ENCODE measurements at regions not wholly inside any gene's neighbourhood (a gene's known extent, or its start where the extent isn't known, plus 50 kb on each side); places are given as distances from the start of the nearest gene placed in this dataset.
"Not testable (repeated sequence)": the region's sequence is repeated elsewhere in the genome, so short reads cannot be mapped to it uniquely, and the experiment has no call there.

GRCh38 chr17:51474764-51475163 is 214.4 kb downstream of the UTP18 start:
- no peaks in the 10 kb centered on the region for H3K4me1 ChIP-seq
- intact Hi-C loops (cut with DNase I; ENCODE audit: low total_unique reads) = no loop called here
- no peak overlapping the region for H3K4me3 ChIP-seq
- H3K9me3 ChIP-seq = peaks cover 0 to 4% (median 0%) of the 10 kb centered on the region in 8 donors
- H3K27ac ChIP-seq = no peak overlapping the region
- 53 to 66% (median 60%) methylated on average over 4 of the region's 4 CpGs for WGBS, 5 donors
- no peak for DNase-seq
- no peaks in the 10 kb centered on the region for H3K36me3 ChIP-seq
- H3K27me3 ChIP-seq (replicated peaks in 1 of 7) = peaks cover 0 to 44% (median 0%) of the 10 kb centered on the region in 7 donors
- TF ChIP-seq, protein P1, sequence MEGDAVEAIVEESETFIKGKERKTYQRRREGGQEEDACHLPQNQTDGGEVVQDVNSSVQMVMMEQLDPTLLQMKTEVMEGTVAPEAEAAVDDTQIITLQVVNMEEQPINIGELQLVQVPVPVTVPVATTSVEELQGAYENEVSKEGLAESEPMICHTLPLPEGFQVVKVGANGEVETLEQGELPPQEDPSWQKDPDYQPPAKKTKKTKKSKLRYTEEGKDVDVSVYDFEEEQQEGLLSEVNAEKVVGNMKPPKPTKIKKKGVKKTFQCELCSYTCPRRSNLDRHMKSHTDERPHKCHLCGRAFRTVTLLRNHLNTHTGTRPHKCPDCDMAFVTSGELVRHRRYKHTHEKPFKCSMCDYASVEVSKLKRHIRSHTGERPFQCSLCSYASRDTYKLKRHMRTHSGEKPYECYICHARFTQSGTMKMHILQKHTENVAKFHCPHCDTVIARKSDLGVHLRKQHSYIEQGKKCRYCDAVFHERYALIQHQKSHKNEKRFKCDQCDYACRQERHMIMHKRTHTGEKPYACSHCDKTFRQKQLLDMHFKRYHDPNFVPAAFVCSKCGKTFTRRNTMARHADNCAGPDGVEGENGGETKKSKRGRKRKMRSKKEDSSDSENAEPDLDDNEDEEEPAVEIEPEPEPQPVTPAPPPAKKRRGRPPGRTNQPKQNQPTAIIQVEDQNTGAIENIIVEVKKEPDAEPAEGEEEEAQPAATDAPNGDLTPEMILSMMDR (IDR thresholded peaks at IDR 0.05 in 8 of 11, conservative IDR thresholded peaks at IDR 0.05 in 3 of 11) = no peak
- TF ChIP-seq POLR2A (IDR thresholded peaks at IDR 0.05) = no peak
- TF ChIP-seq POLR2AphosphoS5 (IDR thresholded peaks at IDR 0.05) = no peak

DNA sequence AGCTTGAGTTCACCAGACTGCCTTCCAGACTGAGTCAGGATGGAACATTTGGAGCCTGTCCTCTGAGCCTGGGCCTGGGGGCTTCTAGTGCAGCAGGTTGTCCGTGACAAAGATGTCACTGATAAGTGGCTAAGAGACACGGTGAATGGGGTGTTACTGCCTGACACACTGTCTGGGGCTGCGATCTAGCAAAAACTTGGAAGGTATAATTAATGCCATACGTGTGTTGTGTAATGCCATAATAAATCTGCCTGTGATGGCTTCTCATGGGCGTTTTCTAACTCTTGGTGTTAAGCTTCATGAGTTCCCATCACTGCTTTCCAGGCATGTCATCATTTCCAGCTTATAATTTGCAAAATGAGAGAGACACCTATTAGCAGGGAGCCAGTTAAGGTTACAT is 215.4 kb downstream of the UTP18 start:
- no peaks in the 10 kb centered on the region for H3K36me3 ChIP-seq
- TF ChIP-seq POLR2AphosphoS5 (IDR thresholded peaks at IDR 0.05) (no peak), POLR2A (IDR thresholded peaks at IDR 0.05) (no peak)
- TF ChIP-seq, protein P1 (IDR thresholded peaks at IDR 0.05 in 8 of 11, conservative IDR thresholded peaks at IDR 0.05 in 3 of 11) = no peak
- no peak overlapping the region for H3K4me3 ChIP-seq
- peaks cover 0 to 44% (median 0%) of the 10 kb centered on the region in 7 donors for H3K27me3 ChIP-seq (replicated peaks in 1 of 7)
- WGBS, 5 donors = 58 to 69% (median 66%) methylated on average over 5 of the region's 5 CpGs
- H3K27ac ChIP-seq = no peak overlapping the region
- H3K9me3 ChIP-seq = peaks cover 0 to 12% (median 5%) of the 10 kb centered on the region in 8 donors
- intact Hi-C loops (cut with DNase I; ENCODE audit: low total_unique reads) = no loop called here
- no peak for DNase-seq
- H3K4me1 ChIP-seq = no peaks in the 10 kb centered on the region

GRCh38 chr17:51479303-51479702 is 219.0 kb downstream of the UTP18 start:
- H3K27me3 ChIP-seq (replicated peaks in 1 of 7) = peaks cover 0 to 32% (median 0%) of the 10 kb centered on the region in 7 donors
- H3K4me3 ChIP-seq = no peak overlapping the region
- no peak overlapping the region for H3K27ac ChIP-seq
- TF ChIP-seq, protein P1 (IDR thresholded peaks at IDR 0.05 in 8 of 11, conservative IDR thresholded peaks at IDR 0.05 in 3 of 11) = no peak
- H3K36me3 ChIP-seq = no peaks in the 10 kb centered on the region
- intact Hi-C loops (cut with DNase I; ENCODE audit: low total_unique reads) = no loop called here
- H3K4me1 ChIP-seq = no peaks in the 10 kb centered on the region
- DNase-seq = no peak
- peaks cover 0 to 28% (median 22%) of the 10 kb centered on the region in 8 donors for H3K9me3 ChIP-seq
- WGBS, 5 donors = 68 to 83% (median 74%) methylated on average over 4 of the region's 4 CpGs

DNA sequence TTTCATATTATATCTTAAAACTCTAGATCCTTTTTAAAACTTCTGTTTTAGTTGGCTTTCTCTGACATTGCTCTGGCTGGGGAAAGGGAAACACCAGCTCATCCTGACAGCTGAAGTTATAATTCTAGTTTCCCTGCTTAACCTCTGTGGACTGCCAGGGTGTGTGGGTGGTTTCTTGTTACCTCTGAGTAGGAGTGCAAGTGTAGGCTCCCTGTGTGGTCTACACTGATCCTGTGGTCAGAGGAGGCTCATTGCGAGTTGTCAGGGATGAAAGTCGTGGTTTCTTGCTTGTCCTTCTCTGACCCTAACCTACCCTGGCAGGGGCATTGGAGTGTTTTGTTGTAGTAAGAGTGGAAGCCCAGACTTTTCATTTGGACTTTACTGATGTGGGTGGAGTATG is 221.0 kb downstream of the UTP18 start:
- intact Hi-C loops (cut with DNase I; ENCODE audit: low total_unique reads) = no loop called here
- 73 to 85% (median 79%) methylated on average over 2 of the region's 2 CpGs for WGBS, 5 donors
- no peaks in the 10 kb centered on the region for H3K4me1 ChIP-seq
- peaks cover 0 to 28% (median 22%) of the 10 kb centered on the region in 8 donors for H3K9me3 ChIP-seq
- no peak overlapping the region for H3K27ac ChIP-seq
- TF ChIP-seq POLR2AphosphoS5 (IDR thresholded peaks at IDR 0.05) (no peak), POLR2A (IDR thresholded peaks at IDR 0.05) (no peak)
- TF ChIP-seq, protein P1 (IDR thresholded peaks at IDR 0.05 in 8 of 11, conservative IDR thresholded peaks at IDR 0.05 in 3 of 11) = no peak
- no peak for DNase-seq
- no peaks in the 10 kb centered on the region for H3K36me3 ChIP-seq
- no peak overlapping the region for H3K4me3 ChIP-seq
- peaks cover 0 to 25% (median 0%) of the 10 kb centered on the region in 7 donors for H3K27me3 ChIP-seq (replicated peaks in 1 of 7)

GRCh38 chr17:51482248-51482647 is 221.9 kb downstream of the UTP18 start:
- H3K27me3 ChIP-seq (replicated peaks in 1 of 7) = peaks cover 0 to 25% (median 0%) of the 10 kb centered on the region in 7 donors
- H3K27ac ChIP-seq; H3K4me1 ChIP-seq; H3K36me3 ChIP-seq; DNase-seq; H3K4me3 ChIP-seq; intact Hi-C loops (cut with DNase I; ENCODE audit: low total_unique reads): not testable (repeated sequence)
- 96 to 100% methylated on average over 1 of the region's 1 CpG; no CpG with 5 or more reads in 3 of the 5 donors for WGBS, 5 donors
- H3K9me3 ChIP-seq = peaks cover 0 to 28% (median 22%) of the 10 kb centered on the region in 8 donors

All from spleen (tissue), 11 donors.